Prostate gland (tissue), 2 donors: ENCODE measurements at regions not wholly inside any gene's neighbourhood (a gene's known extent, or its start where the extent isn't known, plus 50 kb on each side); places are given as distances from the start of the nearest gene placed in this dataset.

Experiments
- CTCF ChIP-seq, 4 experiments: fragments of 200-600 bp in 2 of 4; fragments of 450-650 bp in 2 of 4; sonication (generic) in 2 of 4; IDR thresholded peaks; 1 replicate in 3 of 4; 2 replicates in 1 of 4; pipeline ENCODE4 v1.5.1; 2016 to 2019; ENCODE audit warnings: antibody characterized with exemption in 4 of 4, mild to moderate bottlenecking in 2 of 4, moderate library complexity in 2 of 4
- POLR2A ChIP-seq: fragments of 450-650 bp; IDR thresholded peaks from one replicate; pipeline ENCODE4 v1.6.1; 2016; ENCODE audit warnings: antibody characterized with exemption, mild to moderate bottlenecking

GRCh38 chr16:86874141-86874540, 295.8 kb downstream of the FOXL1 start:
- TF ChIP-seq CTCF (IDR thresholded peaks at IDR 0.05) (peak in 3 of 4 experiments; percentile 36 to 46 (median 38)), POLR2A (no peak)
